ENCODE measurements at regions not wholly inside any gene's neighbourhood (a gene's known extent, or its start where the extent isn't known, plus 50 kb on each side); places are given as distances from the start of the nearest gene placed in this dataset.

DNA sequence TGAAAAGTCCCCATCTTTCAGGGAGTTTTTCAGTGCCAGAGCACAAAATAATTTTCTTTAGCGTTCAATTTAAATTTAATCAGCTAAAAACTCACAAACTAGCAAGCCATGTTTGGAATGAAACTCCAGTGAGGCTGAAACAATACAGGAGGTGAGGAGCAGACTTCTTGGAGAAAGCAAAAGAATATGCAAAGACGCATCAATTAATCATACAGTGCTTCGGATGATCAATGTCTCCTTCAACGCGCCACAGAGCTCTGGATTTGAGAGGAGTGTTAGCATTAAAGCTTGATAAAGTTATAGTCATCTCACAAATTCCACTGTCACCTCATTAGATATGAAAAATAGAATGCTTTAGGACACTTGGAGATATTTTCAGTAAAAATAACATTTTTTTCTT, 248.0 kb downstream of the WDR11 start:
- H3K4me3 ChIP-seq (ENCODE audit: extremely low read depth, insufficient read depth, low read length, poor library complexity, severe bottlenecking), result no peak overlapping the region
- peaks cover 37% of the 10 kb centered on the region for H3K4me1 ChIP-seq (ENCODE audit: control insufficient read depth, insufficient read depth, low read length, poor library complexity, severe bottlenecking)
- peak overlapping the region; percentile 91 for H3K27ac ChIP-seq (ENCODE audit: low read depth, low read length, severe bottlenecking)
- no peaks in the 10 kb centered on the region for H3K36me3 ChIP-seq (ENCODE audit: control insufficient read depth, insufficient read depth, low read length)
- 90% methylated on average over 2 of the region's 5 CpGs; no CpG with 5 or more reads in 1 of the 2 experiments for WGBS, 2 experiments (ENCODE audit: insufficient coverage in 2 of 2)
- H3K9me3 ChIP-seq (ENCODE audit: control insufficient read depth, low read length), result no peaks in the 10 kb centered on the region

DNA sequence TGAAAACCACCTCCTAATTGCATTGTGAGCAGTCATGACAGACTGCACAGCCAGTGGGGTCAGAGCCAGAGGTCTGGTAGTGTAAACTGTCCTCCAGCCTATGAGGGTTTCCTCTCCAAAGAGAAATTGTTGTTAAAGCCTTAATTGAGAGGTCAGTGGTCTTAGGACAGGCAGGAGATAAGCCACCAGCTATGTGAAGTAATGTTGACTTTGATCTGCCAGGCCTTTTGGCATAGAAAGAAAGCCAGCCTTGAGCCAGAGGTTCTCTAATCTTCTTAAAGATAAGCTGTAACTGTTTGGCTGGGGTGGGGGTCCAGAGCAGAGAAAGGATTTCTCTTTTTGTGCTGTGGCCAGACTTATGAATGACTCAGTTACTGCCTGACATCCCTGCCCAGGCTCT, 248.4 kb downstream of the WDR11 start:
- Histone ChIP-seq H3K36me3 (ENCODE audit: control insufficient read depth, insufficient read depth, low read length) (no peaks in the 10 kb centered on the region), H3K4me3 (ENCODE audit: extremely low read depth, insufficient read depth, low read length, poor library complexity, severe bottlenecking) (no peak overlapping the region), H3K4me1 (ENCODE audit: control insufficient read depth, insufficient read depth, low read length, poor library complexity, severe bottlenecking) (peaks cover 37% of the 10 kb centered on the region), H3K27ac (ENCODE audit: low read depth, low read length, severe bottlenecking) (peak overlapping the region; percentile 91), H3K9me3 (ENCODE audit: control insufficient read depth, low read length) (no peaks in the 10 kb centered on the region)

DNA sequence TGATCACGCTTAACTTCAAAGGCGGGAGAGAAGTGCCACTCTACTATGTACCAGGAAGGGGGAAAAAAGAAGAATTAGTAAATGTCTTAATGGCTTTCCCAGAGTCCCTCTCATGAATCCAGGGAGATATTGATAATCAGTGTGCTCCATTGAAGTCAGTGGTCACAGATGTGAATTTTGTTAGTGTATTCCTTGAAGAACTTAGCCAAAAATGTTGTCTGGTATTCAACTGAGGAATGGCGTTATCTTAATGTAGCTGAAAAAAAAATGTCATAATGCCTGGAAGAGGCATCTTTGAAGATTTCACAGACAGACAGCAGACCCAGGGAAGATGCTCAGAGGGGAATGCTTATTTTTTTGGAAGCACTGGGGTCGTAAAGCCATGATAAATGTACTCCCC, 250.4 kb downstream of the WDR11 start:
- WGBS, 2 experiments (ENCODE audit: insufficient coverage in 2 of 2), result 97 to 100% methylated on average over 3 of the region's 4 CpGs

DNA sequence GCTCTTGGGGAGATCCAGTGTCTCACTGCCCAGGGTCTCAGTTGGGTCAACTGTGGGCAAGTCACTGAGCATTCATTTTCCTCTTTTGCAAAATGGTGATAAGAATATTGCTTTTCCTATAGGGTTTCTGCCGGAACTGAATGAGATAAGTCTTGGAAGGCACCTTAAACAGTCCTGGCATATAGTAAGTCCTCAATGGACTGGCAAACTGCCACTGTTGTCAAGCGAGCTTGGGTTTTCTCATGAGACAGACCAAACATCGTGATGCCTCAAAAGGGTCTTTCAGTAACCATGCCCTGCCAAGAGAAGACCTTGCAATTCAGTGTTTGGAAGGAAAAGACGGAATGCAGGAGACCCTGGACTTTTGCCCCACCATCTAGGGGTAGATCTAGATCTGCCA, 251.5 kb downstream of the WDR11 start:
- no peaks in the 10 kb centered on the region for H3K9me3 ChIP-seq (ENCODE audit: control insufficient read depth, low read length)
- no peaks in the 10 kb centered on the region for H3K36me3 ChIP-seq (ENCODE audit: control insufficient read depth, insufficient read depth, low read length)
- no peak overlapping the region for H3K4me3 ChIP-seq (ENCODE audit: extremely low read depth, insufficient read depth, low read length, poor library complexity, severe bottlenecking)
- WGBS, 2 experiments (ENCODE audit: insufficient coverage in 2 of 2), result 92 to 100% methylated on average over 4 of the region's 4 CpGs
- no peak overlapping the region for H3K27ac ChIP-seq (ENCODE audit: low read depth, low read length, severe bottlenecking)
- H3K4me1 ChIP-seq (ENCODE audit: control insufficient read depth, insufficient read depth, low read length, poor library complexity, severe bottlenecking), result peaks cover 23% of the 10 kb centered on the region

More for the DNA sequence above, 250.4 kb downstream of the WDR11 start:
- peaks cover 31% of the 10 kb centered on the region for H3K4me1 ChIP-seq (ENCODE audit: control insufficient read depth, insufficient read depth, low read length, poor library complexity, severe bottlenecking)
- no peaks in the 10 kb centered on the region for H3K9me3 ChIP-seq (ENCODE audit: control insufficient read depth, low read length)
- no peak overlapping the region for H3K4me3 ChIP-seq (ENCODE audit: extremely low read depth, insufficient read depth, low read length, poor library complexity, severe bottlenecking)
- no peaks in the 10 kb centered on the region for H3K36me3 ChIP-seq (ENCODE audit: control insufficient read depth, insufficient read depth, low read length)
- H3K27ac ChIP-seq (ENCODE audit: low read depth, low read length, severe bottlenecking), result peak overlapping the region; percentile 5

DNA sequence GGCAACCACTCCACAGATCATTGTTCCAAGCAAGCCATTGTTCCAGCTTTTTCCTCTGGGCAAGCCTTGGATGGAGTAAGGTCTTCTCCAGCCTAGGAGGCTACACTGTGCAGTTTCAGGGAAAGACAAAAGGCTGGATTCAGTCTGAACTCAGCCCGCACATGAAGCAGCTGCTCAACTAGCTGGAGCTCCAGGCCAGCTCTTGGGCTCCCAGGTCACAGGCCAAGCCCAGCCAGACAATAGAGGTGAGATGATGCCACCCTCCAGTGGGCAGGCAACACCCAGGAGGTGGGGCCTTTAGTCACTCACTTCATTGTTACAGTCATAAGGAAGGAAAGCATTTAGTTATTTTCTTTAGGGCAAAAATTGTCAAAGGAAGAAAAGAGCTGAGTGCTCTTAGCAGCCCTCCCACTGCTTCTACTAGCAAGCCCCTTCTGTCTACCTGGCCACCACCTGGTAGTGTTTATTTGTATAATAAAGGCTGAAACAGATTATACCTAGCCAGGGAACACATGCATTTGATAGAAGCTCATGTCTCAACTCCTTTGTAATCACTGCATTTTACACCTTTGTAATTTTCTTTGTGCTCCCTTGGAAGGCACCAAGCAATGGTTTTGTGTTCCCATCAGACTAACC, 253.4 kb downstream of the WDR11 start:
- Histone ChIP-seq H3K4me3 (ENCODE audit: extremely low read depth, insufficient read depth, low read length, poor library complexity, severe bottlenecking) (no peak overlapping the region), H3K36me3 (ENCODE audit: control insufficient read depth, insufficient read depth, low read length) (no peaks in the 10 kb centered on the region), H3K27ac (ENCODE audit: low read depth, low read length, severe bottlenecking) (no peak overlapping the region), H3K4me1 (ENCODE audit: control insufficient read depth, insufficient read depth, low read length, poor library complexity, severe bottlenecking) (peaks cover 6% of the 10 kb centered on the region), H3K9me3 (ENCODE audit: control insufficient read depth, low read length) (no peaks in the 10 kb centered on the region)
- 100% methylated on average over 1 of the region's 1 CpG; no CpG with 5 or more reads in 1 of the 2 experiments for WGBS, 2 experiments (ENCODE audit: insufficient coverage in 2 of 2)

DNA sequence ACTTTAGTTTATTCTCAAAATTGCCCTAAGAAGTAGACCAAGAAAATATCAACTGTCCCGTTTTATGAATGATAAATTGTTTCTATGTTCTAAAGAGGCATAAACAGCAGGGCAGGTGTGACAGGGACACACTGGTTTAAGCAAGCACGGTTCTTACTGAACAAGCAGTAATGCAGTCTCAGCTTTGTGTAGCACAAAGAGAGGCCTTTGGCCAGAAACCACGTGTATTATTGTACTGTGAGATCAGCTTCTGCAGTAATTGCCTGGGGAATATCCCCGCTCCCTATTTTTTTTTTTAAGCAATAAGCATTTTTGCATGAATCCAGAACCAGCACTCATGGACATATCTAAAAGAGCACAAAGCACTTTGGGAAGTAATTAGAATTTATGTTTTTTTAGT, 255.4 kb downstream of the WDR11 start:
- no peaks in the 10 kb centered on the region for H3K36me3 ChIP-seq (ENCODE audit: control insufficient read depth, insufficient read depth, low read length)
- H3K9me3 ChIP-seq (ENCODE audit: control insufficient read depth, low read length), result no peaks in the 10 kb centered on the region
- 78 to 100% methylated on average over 3 to 4 of the region's 4 CpGs for whole genome bisulfite sequencing, 2 experiments (ENCODE audit: insufficient coverage in 2 of 2)
- no peaks in the 10 kb centered on the region for H3K4me1 ChIP-seq (ENCODE audit: control insufficient read depth, insufficient read depth, low read length, poor library complexity, severe bottlenecking)
- no peak overlapping the region for H3K27ac ChIP-seq (ENCODE audit: low read depth, low read length, severe bottlenecking)
- no peak overlapping the region for H3K4me3 ChIP-seq (ENCODE audit: extremely low read depth, insufficient read depth, low read length, poor library complexity, severe bottlenecking)

DNA sequence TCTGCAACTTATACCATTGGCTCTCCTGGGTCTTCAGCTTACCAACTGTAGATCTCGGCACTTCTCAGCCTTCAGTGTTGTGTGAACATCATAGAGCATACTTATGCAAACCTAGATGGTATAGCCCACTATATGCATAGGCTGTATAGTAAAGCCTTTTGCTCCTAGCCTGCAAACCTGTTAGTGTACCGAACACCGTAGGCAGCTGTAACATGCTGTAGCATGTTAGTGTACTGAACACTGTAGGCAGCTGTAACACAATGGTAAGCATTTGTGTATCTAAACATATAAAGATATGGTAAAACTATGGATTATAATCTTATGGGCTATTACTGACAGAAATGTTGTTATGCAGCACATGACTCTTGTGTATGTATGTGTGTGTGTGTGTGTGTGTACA, 256.9 kb downstream of the WDR11 start:
- no peaks in the 10 kb centered on the region for H3K36me3 ChIP-seq (ENCODE audit: control insufficient read depth, insufficient read depth, low read length)
- H3K27ac ChIP-seq (ENCODE audit: low read depth, low read length, severe bottlenecking), result no peak overlapping the region

DNA sequence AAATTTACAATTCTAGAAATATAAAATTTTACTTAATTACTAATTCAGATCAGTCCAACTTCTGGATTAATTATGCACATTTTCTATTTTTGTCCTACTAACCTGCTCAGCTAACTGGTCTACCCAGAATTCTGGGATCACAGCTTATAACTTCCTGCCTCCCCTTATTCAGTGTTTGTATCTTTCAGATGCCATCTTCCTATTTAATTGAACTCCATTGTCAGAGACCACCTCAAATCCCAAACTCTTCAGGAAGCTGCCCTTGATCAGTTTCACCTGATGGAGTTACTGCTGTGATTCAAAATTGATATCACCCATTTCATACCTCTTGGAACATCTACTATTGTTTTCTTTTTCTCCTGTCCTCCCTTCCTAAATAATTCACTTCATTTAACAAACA, 259.2 kb downstream of the WDR11 start:
- Histone ChIP-seq H3K27ac (ENCODE audit: low read depth, low read length, severe bottlenecking) (no peak overlapping the region), H3K4me1 (ENCODE audit: control insufficient read depth, insufficient read depth, low read length, poor library complexity, severe bottlenecking) (peaks cover 3% of the 10 kb centered on the region), H3K9me3 (ENCODE audit: control insufficient read depth, low read length) (no peaks in the 10 kb centered on the region), H3K4me3 (ENCODE audit: extremely low read depth, insufficient read depth, low read length, poor library complexity, severe bottlenecking) (no peak overlapping the region), H3K36me3 (ENCODE audit: control insufficient read depth, insufficient read depth, low read length) (no peaks in the 10 kb centered on the region)

More for the DNA sequence above, 256.9 kb downstream of the WDR11 start:
- Histone ChIP-seq H3K4me3 (ENCODE audit: extremely low read depth, insufficient read depth, low read length, poor library complexity, severe bottlenecking) (no peak overlapping the region), H3K4me1 (ENCODE audit: control insufficient read depth, insufficient read depth, low read length, poor library complexity, severe bottlenecking) (no peaks in the 10 kb centered on the region), H3K9me3 (ENCODE audit: control insufficient read depth, low read length) (no peaks in the 10 kb centered on the region)
- 94 to 100% methylated on average over 1 to 3 of the region's 3 CpGs for WGBS, 2 experiments (ENCODE audit: insufficient coverage in 2 of 2)

DNA sequence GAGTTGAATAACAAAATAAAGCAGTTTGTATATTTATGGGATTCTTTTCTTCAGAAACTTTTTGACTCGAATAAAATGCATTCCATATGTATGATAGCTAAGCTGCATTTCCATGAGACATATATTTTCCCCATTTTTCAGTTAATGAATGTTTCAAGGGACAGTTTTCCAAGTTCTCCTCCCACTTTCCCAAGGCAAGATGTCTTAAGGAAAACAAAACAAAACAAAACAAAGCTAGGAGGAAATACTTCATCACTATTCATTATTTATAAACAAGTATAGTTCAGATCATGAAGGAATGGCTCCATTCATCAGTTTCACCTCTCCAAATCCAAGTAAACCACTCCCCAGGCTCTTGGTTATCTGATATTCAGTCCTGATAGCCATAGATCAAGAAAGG, 261.0 kb downstream of the WDR11 start:
- Histone ChIP-seq H3K36me3 (ENCODE audit: control insufficient read depth, insufficient read depth, low read length) (no peaks in the 10 kb centered on the region), H3K4me3 (ENCODE audit: extremely low read depth, insufficient read depth, low read length, poor library complexity, severe bottlenecking) (no peak overlapping the region), H3K27ac (ENCODE audit: low read depth, low read length, severe bottlenecking) (no peak overlapping the region), H3K4me1 (ENCODE audit: control insufficient read depth, insufficient read depth, low read length, poor library complexity, severe bottlenecking) (peaks cover 3% of the 10 kb centered on the region), H3K9me3 (ENCODE audit: control insufficient read depth, low read length) (peaks cover 7% of the 10 kb centered on the region)
- no CpG with 5 or more reads among the region's 1 CpG for WGBS, 2 experiments (ENCODE audit: insufficient coverage in 2 of 2)

DNA sequence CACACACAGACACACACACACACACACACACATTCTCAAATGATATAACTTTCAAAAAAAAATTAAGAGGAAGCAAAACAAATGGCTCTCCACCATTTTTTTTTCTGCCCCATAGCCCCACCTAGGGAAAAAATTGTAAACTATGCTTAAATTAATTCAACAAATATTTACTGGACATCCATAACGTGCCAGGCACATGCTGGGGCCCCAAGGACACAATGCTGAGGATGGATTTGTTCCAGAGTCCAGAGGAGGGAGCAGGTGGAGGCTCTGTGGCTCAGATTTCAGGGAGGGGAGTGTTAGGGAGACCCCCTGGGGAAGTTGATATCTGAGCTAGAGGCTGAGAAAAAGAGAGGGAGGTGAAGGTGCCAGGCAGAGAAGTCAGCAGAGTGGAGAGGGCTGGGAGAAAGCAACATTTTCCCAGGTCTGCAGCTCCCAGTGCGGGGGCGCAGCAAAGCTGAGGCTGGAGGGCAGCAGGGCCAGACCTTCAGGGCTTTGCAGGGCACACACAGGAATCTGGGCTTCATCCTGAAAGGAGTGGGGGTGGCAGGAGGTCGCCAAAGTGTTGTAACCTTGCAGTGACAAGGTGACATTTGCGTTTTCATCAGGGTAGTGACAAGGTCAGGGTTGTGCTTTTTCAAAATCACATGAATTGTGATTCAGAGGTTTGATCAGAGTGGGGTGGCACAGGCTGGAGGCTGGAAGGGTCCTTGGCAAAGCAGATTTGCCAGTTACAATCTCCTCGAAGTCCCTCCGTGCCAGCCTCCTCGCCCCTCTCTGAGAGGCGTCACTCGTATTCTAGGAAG, 261.6 kb downstream of the WDR11 start:
- Histone ChIP-seq H3K4me1 (ENCODE audit: control insufficient read depth, insufficient read depth, low read length, poor library complexity, severe bottlenecking) (peaks cover 3% of the 10 kb centered on the region), H3K27ac (ENCODE audit: low read depth, low read length, severe bottlenecking) (peak overlapping the region; percentile 65), H3K4me3 (ENCODE audit: extremely low read depth, insufficient read depth, low read length, poor library complexity, severe bottlenecking) (no peak overlapping the region), H3K9me3 (ENCODE audit: control insufficient read depth, low read length) (peaks cover 7% of the 10 kb centered on the region), H3K36me3 (ENCODE audit: control insufficient read depth, insufficient read depth, low read length) (no peaks in the 10 kb centered on the region)
- WGBS, 2 experiments (ENCODE audit: insufficient coverage in 2 of 2), result 74 to 82% methylated on average over 9 of the region's 10 CpGs

DNA sequence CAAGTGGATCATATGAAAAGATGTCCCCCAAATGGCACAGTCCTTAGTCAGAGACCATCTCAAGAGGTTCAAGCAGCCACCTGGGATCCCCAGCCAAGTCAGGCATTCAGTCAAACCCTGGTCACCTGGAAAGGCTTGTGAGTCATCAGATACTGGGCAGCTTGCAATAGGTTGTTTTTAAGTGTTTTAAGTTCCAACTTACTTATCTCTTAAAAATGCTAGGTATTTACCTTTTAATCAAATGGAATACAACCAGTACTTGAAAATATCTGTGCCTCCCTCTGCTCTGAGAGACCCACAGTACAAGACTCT, 262.2 kb downstream of the WDR11 start:
- peak overlapping the region; percentile 65 for H3K27ac ChIP-seq (ENCODE audit: low read depth, low read length, severe bottlenecking)
- H3K4me1 ChIP-seq (ENCODE audit: control insufficient read depth, insufficient read depth, low read length, poor library complexity, severe bottlenecking), result peaks cover 3% of the 10 kb centered on the region
- peaks cover 7% of the 10 kb centered on the region for H3K9me3 ChIP-seq (ENCODE audit: control insufficient read depth, low read length)
- H3K4me3 ChIP-seq (ENCODE audit: extremely low read depth, insufficient read depth, low read length, poor library complexity, severe bottlenecking), result no peak overlapping the region
- no peaks in the 10 kb centered on the region for H3K36me3 ChIP-seq (ENCODE audit: control insufficient read depth, insufficient read depth, low read length)
